Endothelial cell of umbilical vein (primary cell): ENCODE measurements at regions not wholly inside any gene's neighbourhood (a gene's known extent, or its start where the extent isn't known, plus 50 kb on each side); places are given as distances from the start of the nearest gene placed in this dataset.

Experiments used
- CTCF ChIP-seq, 2 donors: IDR thresholded peaks; 1 replicate in 1 of 2; 2 replicates in 1 of 2; pipeline ENCODE4 v1.5.1; 2011; ENCODE audit warnings: low read length in 2 of 2, mild to moderate bottlenecking in 2 of 2, moderate library complexity in 2 of 2, control low read depth in 1 of 2, inconsistent platforms in 1 of 2, low read depth in 1 of 2; ENCODE audit not compliant: insufficient read depth in 1 of 2; ENCODE audit errors: extremely low read depth in 1 of 2
- EZH2 ChIP-seq: IDR thresholded peaks from 2 replicates; pipeline ENCODE4 v1.6.1; 2012; ENCODE audit warnings: borderline replicate concordance, low read depth, mild to moderate bottlenecking, moderate library complexity, low read length, inconsistent platforms; ENCODE audit not compliant: severe bottlenecking
- GATA2 ChIP-seq: IDR thresholded peaks from 2 replicates; pipeline ENCODE4 v1.7.0; 2011; ENCODE audit warnings: low read depth, mild to moderate bottlenecking, moderate library complexity, mixed read lengths, low read length; ENCODE audit not compliant: insufficient read length, insufficient read depth
- MYC ChIP-seq: IDR thresholded peaks from one replicate; pipeline ENCODE4 v1.6.1; 2011; ENCODE audit warnings: mild to moderate bottlenecking, low read depth, low read length
- POLR2AphosphoS5 ChIP-seq: IDR thresholded peaks from 2 replicates; pipeline ENCODE4 v1.6.1; 2012; ENCODE audit warnings: low read depth, mild to moderate bottlenecking, control low read depth, low read length, moderate library complexity; ENCODE audit not compliant: insufficient read depth

- TF ChIP-seq CTCF (IDR thresholded peaks at IDR 0.05; ENCODE audit: extremely low read depth in 1 of 2, insufficient read depth in 1 of 2, low read depth in 1 of 2, low read length in 2 of 2): no peak
- TF ChIP-seq MYC: no peak
- TF ChIP-seq EZH2: no peak
- TF ChIP-seq POLR2AphosphoS5: no peak
- TF ChIP-seq GATA2: no peak
Measured at GRCh38 chr11:134821422-134821821, 409.4 kb upstream of the B3GAT1 start.
